GM23338 (cell line): ENCODE measurements at regions not wholly inside any gene's neighbourhood (a gene's known extent, or its start where the extent isn't known, plus 50 kb on each side); places are given as distances from the start of the nearest gene placed in this dataset.

ENCODE experiments used
- ATAC-seq: fragments of 200-7000 bp; cut with Tn5 transposase; 3 replicates; pipeline ENCODE4 v1.9.1; 2020
- DNase-seq: peaks from one replicate; pipeline ENCODE4 v3.0.0-alpha.2; 2015; ENCODE audit warnings: low spot score
- H2AFZ ChIP-seq: fragments of 200-600 bp; sonication (generic); 2 replicates; pipeline ENCODE4 v1.8.0; 2016; ENCODE audit warnings: antibody characterized with exemption, mild to moderate bottlenecking, moderate library complexity
- H3F3A ChIP-seq: fragments of 200-600 bp; sonication (generic); replicated peaks from 2 replicates; pipeline ENCODE4 v1.8.0; 2017; ENCODE audit warnings: antibody characterized with exemption, mixed run types, low read depth
- H3K27ac ChIP-seq: fragments of 200-600 bp; sonication (generic); 2 replicates; pipeline ENCODE4 v1.6.1; 2016; ENCODE audit warnings: low read depth
- H3K27me3 ChIP-seq: fragments of 200-600 bp; sonication (generic); 2 replicates; pipeline ENCODE4 v1.8.0; 2016; ENCODE audit warnings: mild to moderate bottlenecking, mixed run types, moderate library complexity; ENCODE audit not compliant: insufficient read depth
- H3K36me3 ChIP-seq: fragments of 200-600 bp; sonication (generic); 2 replicates; pipeline ENCODE4 v1.8.0; 2016; ENCODE audit warnings: mild to moderate bottlenecking; ENCODE audit not compliant: insufficient read depth
- H3K4me1 ChIP-seq: fragments of 200-600 bp; sonication (generic); 2 replicates; pipeline ENCODE4 v1.8.0; 2016; ENCODE audit warnings: mild to moderate bottlenecking, moderate library complexity; ENCODE audit not compliant: insufficient read depth
- H3K4me2 ChIP-seq: fragments of 200-600 bp; sonication (generic); 2 replicates; pipeline ENCODE4 v1.7.1; 2017; ENCODE audit warnings: mixed run types
- H3K4me3 ChIP-seq: fragments of 200-600 bp; sonication (generic); 2 replicates; pipeline ENCODE4 v1.6.1; 2016; ENCODE audit warnings: mixed run types
- H3K79me2 ChIP-seq: fragments of 200-600 bp; sonication (generic); replicated peaks from 2 replicates; pipeline ENCODE4 v1.8.0; 2017; ENCODE audit warnings: mild to moderate bottlenecking; ENCODE audit not compliant: insufficient read depth
- H3K9me2 ChIP-seq: fragments of 200-600 bp; sonication (generic); 2 replicates; pipeline ENCODE4 v1.8.0; 2017; ENCODE audit not compliant: insufficient read depth
- H4K20me1 ChIP-seq: fragments of 200-600 bp; sonication (generic); replicated peaks from 2 replicates; pipeline ENCODE4 v1.8.0; 2017; ENCODE audit warnings: mild to moderate bottlenecking; ENCODE audit not compliant: insufficient read depth
- H3K27ac Mint-ChIP-seq: 2 replicates; pipeline ENCODE4 v1.8.0; 2020; ENCODE audit warnings: inconsistent platforms, mild to moderate bottlenecking, moderate library complexity, mixed read lengths
- H3K27me3 Mint-ChIP-seq: 3 replicates; pipeline ENCODE4 v1.8.0; 2022; ENCODE audit warnings: low read depth, mild to moderate bottlenecking, moderate library complexity, mixed read lengths, inconsistent platforms; ENCODE audit not compliant: insufficient read depth, poor library complexity
- H3K36me3 Mint-ChIP-seq: 3 replicates; pipeline ENCODE4 v1.8.0; 2021; ENCODE audit warnings: low read depth, mild to moderate bottlenecking, inconsistent platforms, moderate library complexity, mixed read lengths
- H3K4me1 Mint-ChIP-seq: 3 replicates; pipeline ENCODE4 v1.8.0; 2020; ENCODE audit warnings: mild to moderate bottlenecking, inconsistent platforms, mixed read lengths
- H3K4me3 Mint-ChIP-seq: 3 replicates; pipeline ENCODE4 v1.8.0; 2021; ENCODE audit warnings: moderate library complexity, mild to moderate bottlenecking, inconsistent platforms, mixed read lengths
- H3K9me3 Mint-ChIP-seq: 3 replicates; pipeline ENCODE4 v1.8.0; 2020; ENCODE audit warnings: moderate library complexity, mild to moderate bottlenecking, inconsistent platforms, mixed read lengths
- CREB1 ChIP-seq: fragments of 250-450 bp; sonication (Bioruptor Pico); IDR thresholded peaks from 2 replicates; pipeline ENCODE4 v1.5.0; 2020; ENCODE audit warnings: low read depth, mild to moderate bottlenecking, moderate library complexity
- CTCF ChIP-seq, 2 experiments: fragments of 200-600 bp in 1 of 2; sonication (generic) in 1 of 2; conservative IDR thresholded peaks; 2 replicates each; pipeline versions ENCODE4 v1.5.1 to v1.6.1; 2016 to 2017; ENCODE audit warnings: antibody characterized with exemption in 2 of 2, low read depth in 2 of 2, mild to moderate bottlenecking in 2 of 2, moderate library complexity in 1 of 2
- ETS1 ChIP-seq: IDR thresholded peaks from 2 replicates; pipeline ENCODE4 v1.6.1; 2016; ENCODE audit warnings: antibody characterized with exemption
- EZH2 ChIP-seq: fragments of 200-600 bp; sonication (generic); IDR thresholded peaks from one replicate; pipeline ENCODE4 v1.8.0; 2017; ENCODE audit warnings: antibody characterized with exemption, mild to moderate bottlenecking, low read depth; ENCODE audit not compliant: unreplicated experiment
- EZH2phosphoT487 ChIP-seq: fragments of 200-600 bp; sonication (generic); IDR thresholded peaks from one replicate; pipeline ENCODE4 v1.8.1; 2018; ENCODE audit warnings: antibody characterized with exemption; ENCODE audit not compliant: unreplicated experiment
- NANOG ChIP-seq: IDR thresholded peaks from 2 replicates; pipeline ENCODE4 v1.6.1; 2016; ENCODE audit warnings: antibody characterized with exemption, borderline replicate concordance
- POLR2AphosphoS5 ChIP-seq: IDR thresholded peaks from 2 replicates; pipeline ENCODE4 v1.6.1; 2016; ENCODE audit warnings: antibody characterized with exemption, low read depth
- STAT1 ChIP-seq: IDR thresholded peaks from one replicate; pipeline ENCODE4 v1.6.1; 2016; ENCODE audit warnings: antibody characterized with exemption; ENCODE audit not compliant: unreplicated experiment
- ZNF331 ChIP-seq: fragments of 250-450 bp; sonication (Bioruptor Pico); IDR thresholded peaks from 2 replicates; pipeline ENCODE4 v1.5.0; 2020; ENCODE audit warnings: low read depth, mild to moderate bottlenecking, moderate library complexity
- ZNF462 ChIP-seq: fragments of 250-450 bp; sonication (Bioruptor Pico); IDR thresholded peaks from 2 replicates; pipeline ENCODE4 v1.5.0; 2020; ENCODE audit warnings: mild to moderate bottlenecking, moderate library complexity

DNA sequence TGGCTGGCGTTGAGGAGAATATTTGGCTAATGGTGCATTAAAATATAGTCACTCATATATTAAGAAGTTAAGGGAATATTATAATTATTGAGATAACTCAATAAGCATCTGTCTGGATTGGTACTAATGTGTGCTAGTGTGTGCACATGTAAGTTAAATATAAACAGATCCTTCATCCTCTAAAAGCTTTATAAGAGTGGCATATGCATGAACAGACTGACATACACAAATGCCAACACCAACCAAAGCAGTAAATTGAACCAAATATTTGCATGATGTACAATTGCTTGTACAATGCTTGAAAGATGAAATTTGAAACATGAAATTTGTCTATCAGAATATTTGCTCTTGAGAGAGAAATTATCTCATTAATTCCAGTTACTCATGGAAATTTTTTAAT, 344.9 kb downstream of the ADGRL2 start (continued):
- TF ChIP-seq POLR2AphosphoS5, result no peak
- TF ChIP-seq CREB1 (CRISPR knock-in tag), result no peak
- no peak for TF ChIP-seq ZNF331 (CRISPR knock-in tag)
- TF ChIP-seq EZH2, result no peak
- TF ChIP-seq ETS1, result no peak
- no peak for TF ChIP-seq CTCF (conservative IDR thresholded peaks at IDR 0.05; ENCODE audit: low read depth in 2 of 2)

- no peaks in the 10 kb centered on the region for H3K27me3 ChIP-seq
- Mint-ChIP-seq H3K27me3 (peaks cover 2% of the 10 kb centered on the region), H3K9me3 (no peaks in the 10 kb centered on the region), H3K27ac (no peak overlapping the region), H3K4me1 (peaks cover 16% of the 10 kb centered on the region), H3K36me3 (no peaks in the 10 kb centered on the region), H3K4me3 (no peak overlapping the region)
- H3K27ac ChIP-seq, result no peak overlapping the region
- H3F3A ChIP-seq, result no peaks in the 10 kb centered on the region
- no peaks in the 10 kb centered on the region for H3K79me2 ChIP-seq
- ATAC-seq (no peak), DNase-seq (no peak)
- no peak overlapping the region for H3K4me2 ChIP-seq
- no peak overlapping the region for H2AFZ ChIP-seq
- no peaks in the 10 kb centered on the region for H4K20me1 ChIP-seq
- no peak overlapping the region for H3K4me3 ChIP-seq
- H3K9me2 ChIP-seq, result no peaks in the 10 kb centered on the region
- H3K4me1 ChIP-seq, result peaks cover 10% of the 10 kb centered on the region
- no peaks in the 10 kb centered on the region for H3K36me3 ChIP-seq
- no peak for TF ChIP-seq ZNF331 (CRISPR knock-in tag)
- TF ChIP-seq NANOG, result no peak
- no peak for TF ChIP-seq ZNF462 (CRISPR knock-in tag)
- no peak for TF ChIP-seq CREB1 (CRISPR knock-in tag)
- no peak for TF ChIP-seq STAT1
- TF ChIP-seq POLR2AphosphoS5, result no peak
- no peak for TF ChIP-seq CTCF (conservative IDR thresholded peaks at IDR 0.05; ENCODE audit: low read depth in 2 of 2)
- no peak for TF ChIP-seq ETS1
- TF ChIP-seq EZH2phosphoT487, result no peak
- no peak for TF ChIP-seq EZH2
Measured at GRCh38 chr1:82143108-82143833, 342.5 kb downstream of the ADGRL2 start.
